ENCODE measurements at regions not wholly inside any gene's neighbourhood (a gene's known extent, or its start where the extent isn't known, plus 50 kb on each side); places are given as distances from the start of the nearest gene placed in this dataset.

DNA sequence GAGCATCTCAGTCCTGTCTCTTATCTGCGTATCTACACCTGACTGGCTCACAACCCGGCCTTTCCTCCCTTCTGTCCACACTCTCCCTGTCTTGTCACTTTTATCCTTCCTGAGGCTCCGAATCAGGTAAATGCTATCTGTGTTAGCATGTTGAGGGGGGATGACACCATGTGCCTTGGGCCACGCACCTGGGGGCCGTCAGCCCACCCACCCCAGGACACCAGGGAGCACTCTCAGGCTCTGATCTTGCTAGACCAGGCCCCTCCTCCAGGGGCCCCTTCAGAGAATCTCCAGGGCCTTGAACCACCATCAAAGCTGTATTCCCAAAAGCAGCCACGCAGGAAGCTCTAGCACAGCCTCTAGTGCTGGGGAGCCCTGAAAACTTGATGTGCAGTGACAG is 278.7 kb upstream of the SHH start:
- no peak overlapping the region for H3K27ac ChIP-seq (ENCODE audit: low read length in 2 of 2)
- ATAC-seq (ENCODE audit: low read depth): no peak
- TF ChIP-seq, protein P1, sequence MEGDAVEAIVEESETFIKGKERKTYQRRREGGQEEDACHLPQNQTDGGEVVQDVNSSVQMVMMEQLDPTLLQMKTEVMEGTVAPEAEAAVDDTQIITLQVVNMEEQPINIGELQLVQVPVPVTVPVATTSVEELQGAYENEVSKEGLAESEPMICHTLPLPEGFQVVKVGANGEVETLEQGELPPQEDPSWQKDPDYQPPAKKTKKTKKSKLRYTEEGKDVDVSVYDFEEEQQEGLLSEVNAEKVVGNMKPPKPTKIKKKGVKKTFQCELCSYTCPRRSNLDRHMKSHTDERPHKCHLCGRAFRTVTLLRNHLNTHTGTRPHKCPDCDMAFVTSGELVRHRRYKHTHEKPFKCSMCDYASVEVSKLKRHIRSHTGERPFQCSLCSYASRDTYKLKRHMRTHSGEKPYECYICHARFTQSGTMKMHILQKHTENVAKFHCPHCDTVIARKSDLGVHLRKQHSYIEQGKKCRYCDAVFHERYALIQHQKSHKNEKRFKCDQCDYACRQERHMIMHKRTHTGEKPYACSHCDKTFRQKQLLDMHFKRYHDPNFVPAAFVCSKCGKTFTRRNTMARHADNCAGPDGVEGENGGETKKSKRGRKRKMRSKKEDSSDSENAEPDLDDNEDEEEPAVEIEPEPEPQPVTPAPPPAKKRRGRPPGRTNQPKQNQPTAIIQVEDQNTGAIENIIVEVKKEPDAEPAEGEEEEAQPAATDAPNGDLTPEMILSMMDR (IDR thresholded peaks at IDR 0.05): no peak
- TF ChIP-seq EZH2 (IDR thresholded peaks at IDR 0.05; ENCODE audit: borderline replicate concordance, insufficient read depth, low read depth, low read length, poor library complexity, severe bottlenecking): no peak
- no peaks in the 10 kb centered on the region for H3K9me3 Mint-ChIP-seq (ENCODE audit: insufficient read depth)
- H3K27me3 Mint-ChIP-seq: peaks cover 3% of the 10 kb centered on the region
- H3K4me1 ChIP-seq (ENCODE audit: control insufficient read depth in 2 of 2, insufficient read depth in 2 of 2, low read length in 2 of 2): no peaks in the 10 kb centered on the region
- no peak overlapping the region for H3K27ac Mint-ChIP-seq
- H3K4me2 ChIP-seq (replicated peaks; ENCODE audit: low read depth, low read length, poor library complexity, severe bottlenecking): no peak overlapping the region
- H4K20me1 ChIP-seq (ENCODE audit: control insufficient read depth, insufficient read depth, low read length, poor library complexity, severe bottlenecking): no peaks in the 10 kb centered on the region
- H3K9ac ChIP-seq (ENCODE audit: low read length): no peak overlapping the region
- H3K4me3 Mint-ChIP-seq: no peak overlapping the region
- no peaks in the 10 kb centered on the region for H3K36me3 ChIP-seq (replicated peaks in 1 of 2; ENCODE audit: control extremely low read depth in 1 of 2, control insufficient read depth in 1 of 2, extremely low read depth in 1 of 2, insufficient read depth in 2 of 2, low read length in 1 of 2)
- POLR2A ChIA-PET: no interaction called here
- H3K9me3 ChIP-seq (ENCODE audit: control extremely low read depth in 1 of 3, control insufficient read depth in 2 of 3, insufficient read depth in 1 of 3, low read length in 2 of 3): peaks cover 0 to 19% (median 0%) of the 10 kb centered on the region in 3 donors
- H3K4me1 Mint-ChIP-seq: no peaks in the 10 kb centered on the region
- no peak for DNase-seq
- H3K79me2 ChIP-seq (ENCODE audit: control insufficient read depth, insufficient read depth, low read length): no peaks in the 10 kb centered on the region
- CTCF ChIA-PET: no interaction called here
- 86% methylated on average over 1 of the region's 6 CpGs for WGBS (ENCODE audit: insufficient coverage)
- no peak overlapping the region for H2AFZ ChIP-seq (ENCODE audit: insufficient read depth, low read depth, low read length, poor library complexity, severe bottlenecking)
- peaks cover 0 to 3% (median 0%) of the 10 kb centered on the region in 4 experiments for H3K27me3 ChIP-seq (replicated peaks in 1 of 4; ENCODE audit: control extremely low read depth in 1 of 4, control insufficient read depth in 3 of 4, insufficient read depth in 4 of 4, low read length in 3 of 4)
- no peak overlapping the region for H3K4me3 ChIP-seq (ENCODE audit: control extremely low read depth in 1 of 5, extremely low read depth in 1 of 5, insufficient read depth in 1 of 5, low read depth in 2 of 5, low read length in 4 of 5)
- intact Hi-C loops (cut with micrococcal nuclease): no loop called here

DNA sequence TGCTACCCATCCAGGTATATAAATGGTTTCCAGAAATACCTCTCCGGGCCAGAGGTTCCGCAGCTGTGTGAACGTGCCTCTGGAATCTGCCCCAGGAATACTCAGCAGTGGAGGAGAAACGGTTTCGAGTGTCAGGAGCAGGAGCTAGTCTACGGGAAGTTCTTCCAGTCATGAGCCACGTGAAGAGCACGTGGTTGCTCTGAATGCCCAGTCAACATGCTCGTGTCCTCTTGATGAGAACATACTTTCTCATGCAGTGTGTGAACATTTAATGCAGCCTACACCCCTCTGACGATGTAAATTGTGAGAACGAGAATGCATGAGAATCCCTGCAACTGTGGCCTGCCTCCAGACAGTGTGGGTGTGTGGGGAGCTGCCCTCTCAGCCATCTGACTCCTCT is 277.0 kb upstream of the SHH start:
- Mint-ChIP-seq H3K27ac (no peak overlapping the region), H3K4me3 (no peak overlapping the region), H3K9me3 (ENCODE audit: insufficient read depth) (no peaks in the 10 kb centered on the region), H3K4me1 (no peaks in the 10 kb centered on the region), H3K27me3 (peaks cover 3% of the 10 kb centered on the region)
- H3K4me2 ChIP-seq (replicated peaks; ENCODE audit: low read depth, low read length, poor library complexity, severe bottlenecking): no peak overlapping the region
- H4K20me1 ChIP-seq (ENCODE audit: control insufficient read depth, insufficient read depth, low read length, poor library complexity, severe bottlenecking): no peaks in the 10 kb centered on the region
- peaks cover 0 to 11% (median 0%) of the 10 kb centered on the region in 3 donors for H3K9me3 ChIP-seq (ENCODE audit: control extremely low read depth in 1 of 3, control insufficient read depth in 2 of 3, insufficient read depth in 1 of 3, low read length in 2 of 3)
- no peaks in the 10 kb centered on the region for H3K79me2 ChIP-seq (ENCODE audit: control insufficient read depth, insufficient read depth, low read length)
- WGBS (ENCODE audit: insufficient coverage): 90% methylated on average over 9 of the region's 11 CpGs
- no peak for TF ChIP-seq EZH2 (IDR thresholded peaks at IDR 0.05; ENCODE audit: borderline replicate concordance, insufficient read depth, low read depth, low read length, poor library complexity, severe bottlenecking)
- TF ChIP-seq, protein P1 (IDR thresholded peaks at IDR 0.05): no peak
- H2AFZ ChIP-seq (ENCODE audit: insufficient read depth, low read depth, low read length, poor library complexity, severe bottlenecking): no peak overlapping the region
- intact Hi-C loops (cut with micrococcal nuclease): no loop called here
- H3K9ac ChIP-seq (ENCODE audit: low read length): no peak overlapping the region
- ChIA-PET POLR2A (no interaction called here), CTCF (no interaction called here)
- DNase-seq (no peak), ATAC-seq (ENCODE audit: low read depth) (no peak)
- H3K36me3 ChIP-seq (replicated peaks in 1 of 2; ENCODE audit: control extremely low read depth in 1 of 2, control insufficient read depth in 1 of 2, extremely low read depth in 1 of 2, insufficient read depth in 2 of 2, low read length in 1 of 2): no peaks in the 10 kb centered on the region
- no peaks in the 10 kb centered on the region for H3K27me3 ChIP-seq (replicated peaks in 1 of 4; ENCODE audit: control extremely low read depth in 1 of 4, control insufficient read depth in 3 of 4, insufficient read depth in 4 of 4, low read length in 3 of 4)
- H3K4me1 ChIP-seq (ENCODE audit: control insufficient read depth in 2 of 2, insufficient read depth in 2 of 2, low read length in 2 of 2): no peaks in the 10 kb centered on the region
- no peak overlapping the region for H3K27ac ChIP-seq (ENCODE audit: low read length in 2 of 2)
- H3K4me3 ChIP-seq (ENCODE audit: control extremely low read depth in 1 of 5, extremely low read depth in 1 of 5, insufficient read depth in 1 of 5, low read depth in 2 of 5, low read length in 4 of 5): no peak overlapping the region

All from B cell (primary cell).